ENCODE measurements at regions not wholly inside any gene's neighbourhood (a gene's known extent, or its start where the extent isn't known, plus 50 kb on each side); places are given as distances from the start of the nearest gene placed in this dataset.
"Not testable (repeated sequence)": the region's sequence is repeated elsewhere in the genome, so short reads cannot be mapped to it uniquely, and the experiment has no call there.

GRCh38 chr6:90691823-90692222, 105.0 kb upstream of the MAP3K7 start:
- no peak overlapping the region for H3K4me3 ChIP-seq (ENCODE audit: low read depth in 1 of 2, low read length in 2 of 2)
- no peaks in the 10 kb centered on the region for H3K27me3 ChIP-seq (ENCODE audit: low read depth, low read length)
- H3K36me3 ChIP-seq (ENCODE audit: control insufficient read depth in 1 of 2, insufficient read depth in 2 of 2, low read length in 2 of 2) = no peaks in the 10 kb centered on the region
- no peak overlapping the region for H3K27ac ChIP-seq (ENCODE audit: low read length)
- no peaks in the 10 kb centered on the region for H3K4me1 ChIP-seq (ENCODE audit: control insufficient read depth in 1 of 2, insufficient read depth in 2 of 2, low read length in 2 of 2)
- H3K9me3 ChIP-seq (ENCODE audit: control insufficient read depth in 1 of 2, low read length in 2 of 2) = peaks cover 5 to 6% of the 10 kb centered on the region in 2 donors

GRCh38 chr6:90689172-90689571, 102.3 kb upstream of the MAP3K7 start:
- Histone ChIP-seq H3K9me3 (ENCODE audit: control insufficient read depth in 1 of 2, low read length in 2 of 2) (no peaks in the 10 kb centered on the region), H3K27ac (ENCODE audit: low read length) (no peak overlapping the region), H3K36me3 (ENCODE audit: control insufficient read depth in 1 of 2, insufficient read depth in 2 of 2, low read length in 2 of 2) (no peaks in the 10 kb centered on the region), H3K4me1 (ENCODE audit: control insufficient read depth in 1 of 2, insufficient read depth in 2 of 2, low read length in 2 of 2) (no peaks in the 10 kb centered on the region), H3K27me3 (ENCODE audit: low read depth, low read length) (no peaks in the 10 kb centered on the region), H3K4me3 (ENCODE audit: low read depth in 1 of 2, low read length in 2 of 2) (no peak overlapping the region)

GRCh38 chr6:90687775-90688380, 101.0 kb upstream of the MAP3K7 start:
- H3K36me3 ChIP-seq (ENCODE audit: control insufficient read depth in 1 of 2, insufficient read depth in 2 of 2, low read length in 2 of 2) = no peaks in the 10 kb centered on the region

GRCh38 chr6:90681863-90682262, 95.0 kb upstream of the MAP3K7 start:
- H3K27ac ChIP-seq (ENCODE audit: low read length) = no peak overlapping the region
- no peaks in the 10 kb centered on the region for H3K9me3 ChIP-seq (ENCODE audit: control insufficient read depth in 1 of 2, low read length in 2 of 2)
- H3K36me3 ChIP-seq (ENCODE audit: control insufficient read depth in 1 of 2, insufficient read depth in 2 of 2, low read length in 2 of 2) = no peaks in the 10 kb centered on the region
- H3K27me3 ChIP-seq (ENCODE audit: low read depth, low read length) = no peaks in the 10 kb centered on the region
- H3K4me1 ChIP-seq (ENCODE audit: control insufficient read depth in 1 of 2, insufficient read depth in 2 of 2, low read length in 2 of 2) = no peaks in the 10 kb centered on the region
- H3K4me3 ChIP-seq (ENCODE audit: low read depth in 1 of 2, low read length in 2 of 2) = no peak overlapping the region

More at GRCh38 chr6:90687775-90688380, 101.0 kb upstream of the MAP3K7 start:
- Histone ChIP-seq H3K27ac (ENCODE audit: low read length) (no peak overlapping the region), H3K4me1 (ENCODE audit: control insufficient read depth in 1 of 2, insufficient read depth in 2 of 2, low read length in 2 of 2) (no peaks in the 10 kb centered on the region), H3K27me3 (ENCODE audit: low read depth, low read length) (no peaks in the 10 kb centered on the region), H3K4me3 (ENCODE audit: low read depth in 1 of 2, low read length in 2 of 2) (no peak overlapping the region), H3K9me3 (ENCODE audit: control insufficient read depth in 1 of 2, low read length in 2 of 2) (no peaks in the 10 kb centered on the region)

GRCh38 chr6:90678049-90678779, 91.3 kb upstream of the MAP3K7 start:
- Histone ChIP-seq H3K27me3 (ENCODE audit: low read depth, low read length) (no peaks in the 10 kb centered on the region), H3K9me3 (ENCODE audit: control insufficient read depth in 1 of 2, low read length in 2 of 2) (no peaks in the 10 kb centered on the region), H3K4me3 (ENCODE audit: low read depth in 1 of 2, low read length in 2 of 2) (no peak overlapping the region), H3K27ac (ENCODE audit: low read length) (no peak overlapping the region), H3K4me1 (ENCODE audit: control insufficient read depth in 1 of 2, insufficient read depth in 2 of 2, low read length in 2 of 2) (no peaks in the 10 kb centered on the region), H3K36me3 (ENCODE audit: control insufficient read depth in 1 of 2, insufficient read depth in 2 of 2, low read length in 2 of 2) (no peaks in the 10 kb centered on the region)

- Histone ChIP-seq H3K27ac (ENCODE audit: low read length) (no peak overlapping the region), H3K27me3 (ENCODE audit: low read depth, low read length) (no peaks in the 10 kb centered on the region), H3K36me3 (ENCODE audit: control insufficient read depth in 1 of 2, insufficient read depth in 2 of 2, low read length in 2 of 2) (no peaks in the 10 kb centered on the region), H3K9me3 (ENCODE audit: control insufficient read depth in 1 of 2, low read length in 2 of 2) (no peaks in the 10 kb centered on the region), H3K4me3 (ENCODE audit: low read depth in 1 of 2, low read length in 2 of 2) (no peak overlapping the region), H3K4me1 (ENCODE audit: control insufficient read depth in 1 of 2, insufficient read depth in 2 of 2, low read length in 2 of 2) (no peaks in the 10 kb centered on the region)
Observed at GRCh38 chr6:90677440-90677839, 90.6 kb upstream of the MAP3K7 start.

- Histone ChIP-seq H3K27me3 (ENCODE audit: low read depth, low read length) (no peaks in the 10 kb centered on the region), H3K36me3 (ENCODE audit: control insufficient read depth in 1 of 2, insufficient read depth in 2 of 2, low read length in 2 of 2) (no peaks in the 10 kb centered on the region), H3K9me3 (ENCODE audit: control insufficient read depth in 1 of 2, low read length in 2 of 2) (no peaks in the 10 kb centered on the region), H3K27ac (ENCODE audit: low read length) (no peak overlapping the region), H3K4me3 (ENCODE audit: low read depth in 1 of 2, low read length in 2 of 2) (no peak overlapping the region), H3K4me1 (ENCODE audit: control insufficient read depth in 1 of 2, insufficient read depth in 2 of 2, low read length in 2 of 2) (no peaks in the 10 kb centered on the region)
Observed at GRCh38 chr6:90676516-90677300, 89.8 kb upstream of the MAP3K7 start.

- H3K27me3 ChIP-seq (ENCODE audit: low read depth, low read length); H3K9me3 ChIP-seq (ENCODE audit: control insufficient read depth in 1 of 2, low read length in 2 of 2); H3K27ac ChIP-seq (ENCODE audit: low read length); H3K4me1 ChIP-seq (ENCODE audit: control insufficient read depth in 1 of 2, insufficient read depth in 2 of 2, low read length in 2 of 2); H3K4me3 ChIP-seq (ENCODE audit: low read depth in 1 of 2, low read length in 2 of 2); H3K36me3 ChIP-seq (ENCODE audit: control insufficient read depth in 1 of 2, insufficient read depth in 2 of 2, low read length in 2 of 2): not testable (repeated sequence)
Observed at GRCh38 chr6:90675107-90675506, 88.2 kb upstream of the MAP3K7 start.

GRCh38 chr6:90674077-90674476, 87.2 kb upstream of the MAP3K7 start:
- H3K4me3 ChIP-seq (ENCODE audit: low read depth in 1 of 2, low read length in 2 of 2); H3K27ac ChIP-seq (ENCODE audit: low read length): not testable (repeated sequence)

GRCh38 chr6:90669846-90670245, 83.0 kb upstream of the MAP3K7 start:
- H3K4me1 ChIP-seq (ENCODE audit: control insufficient read depth in 1 of 2, insufficient read depth in 2 of 2, low read length in 2 of 2) = no peaks in the 10 kb centered on the region
- no peak overlapping the region for H3K27ac ChIP-seq (ENCODE audit: low read length)
- H3K27me3 ChIP-seq (ENCODE audit: low read depth, low read length) = no peaks in the 10 kb centered on the region
- no peaks in the 10 kb centered on the region for H3K36me3 ChIP-seq (ENCODE audit: control insufficient read depth in 1 of 2, insufficient read depth in 2 of 2, low read length in 2 of 2)
- H3K4me3 ChIP-seq (ENCODE audit: low read depth in 1 of 2, low read length in 2 of 2) = no peak overlapping the region
- no peaks in the 10 kb centered on the region for H3K9me3 ChIP-seq (ENCODE audit: control insufficient read depth in 1 of 2, low read length in 2 of 2)

More at GRCh38 chr6:90674077-90674476, 87.2 kb upstream of the MAP3K7 start:
- H3K9me3 ChIP-seq (ENCODE audit: control insufficient read depth in 1 of 2, low read length in 2 of 2); H3K36me3 ChIP-seq (ENCODE audit: control insufficient read depth in 1 of 2, insufficient read depth in 2 of 2, low read length in 2 of 2); H3K27me3 ChIP-seq (ENCODE audit: low read depth, low read length); H3K4me1 ChIP-seq (ENCODE audit: control insufficient read depth in 1 of 2, insufficient read depth in 2 of 2, low read length in 2 of 2): not testable (repeated sequence)

GRCh38 chr6:90669420-90669819, 82.5 kb upstream of the MAP3K7 start:
- Histone ChIP-seq H3K27ac (ENCODE audit: low read length) (no peak overlapping the region), H3K36me3 (ENCODE audit: control insufficient read depth in 1 of 2, insufficient read depth in 2 of 2, low read length in 2 of 2) (no peaks in the 10 kb centered on the region), H3K4me3 (ENCODE audit: low read depth in 1 of 2, low read length in 2 of 2) (no peak overlapping the region), H3K27me3 (ENCODE audit: low read depth, low read length) (no peaks in the 10 kb centered on the region), H3K4me1 (ENCODE audit: control insufficient read depth in 1 of 2, insufficient read depth in 2 of 2, low read length in 2 of 2) (no peaks in the 10 kb centered on the region), H3K9me3 (ENCODE audit: control insufficient read depth in 1 of 2, low read length in 2 of 2) (no peaks in the 10 kb centered on the region)

Data from muscle layer of duodenum (tissue), 2 donors.